Erythroblast (primary cell): ENCODE measurements at regions not wholly inside any gene's neighbourhood (a gene's known extent, or its start where the extent isn't known, plus 50 kb on each side); places are given as distances from the start of the nearest gene placed in this dataset.
"Not testable (repeated sequence)": the region's sequence is repeated elsewhere in the genome, so short reads cannot be mapped to it uniquely, and the experiment has no call there.

Experiments
- DNase-seq, 2 experiments: peaks; one replicate each; lab custom pipeline; 2025; lab: John Stamatoyannopoulos, UW
- GATA1 ChIP-seq: IDR thresholded peaks from 2 replicates; pipeline ENCODE4 v1.6.1; 2011; ENCODE audit warnings: low read depth, mild to moderate bottlenecking, control low read depth, low read length, moderate library complexity
- POLR2A ChIP-seq: IDR thresholded peaks from 2 replicates; pipeline ENCODE4 v1.6.1; 2011; ENCODE audit warnings: mild to moderate bottlenecking, low read length

DNA sequence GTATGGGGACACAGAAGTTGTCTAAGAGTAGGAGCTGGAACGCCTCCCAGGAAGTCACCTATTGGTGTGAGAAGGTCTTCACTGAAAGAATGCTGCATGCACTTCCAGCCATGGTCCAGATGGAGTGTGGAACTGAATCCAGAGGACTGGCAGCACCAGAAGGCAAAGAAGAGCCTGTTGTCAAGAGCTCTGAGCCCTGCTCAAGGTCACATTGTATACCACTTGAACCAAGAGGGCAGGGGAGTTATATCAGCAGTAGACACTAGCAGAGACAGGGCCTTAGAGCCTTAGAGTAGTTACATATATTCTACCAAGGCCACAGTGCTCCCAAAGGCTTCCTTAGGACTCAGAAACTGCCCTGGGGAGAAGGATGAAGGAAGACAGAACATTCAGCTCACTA is 130.8 kb upstream of the POC5 start:
- TF ChIP-seq GATA1 (no peak), POLR2A (no peak)

DNA sequence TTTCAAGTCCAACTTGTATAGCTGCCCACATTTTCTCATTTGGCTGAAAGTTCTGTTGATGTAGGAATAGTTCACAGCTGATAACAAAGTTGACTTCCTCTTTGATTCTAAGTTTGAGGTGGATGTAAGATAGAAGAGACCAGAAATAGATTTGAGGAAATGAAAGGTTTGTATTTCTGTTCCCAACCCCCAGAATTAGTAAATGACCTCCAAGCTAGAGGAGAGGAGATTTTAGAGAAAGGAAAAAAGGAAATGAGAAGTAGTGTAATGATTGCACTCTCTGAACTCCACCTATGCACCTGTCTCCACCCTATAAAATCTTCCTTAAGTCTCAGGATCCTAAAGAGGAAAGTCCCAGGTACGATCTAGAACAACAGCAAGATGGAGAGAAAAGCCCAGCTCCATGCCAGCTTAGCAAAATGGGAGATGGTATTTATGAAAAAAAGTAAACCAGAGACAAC is 130.4 kb upstream of the POC5 start:
- no peak for TF ChIP-seq POLR2A
- TF ChIP-seq GATA1 = no peak
- no peak for DNase-seq

More for the DNA sequence above, 130.8 kb upstream of the POC5 start:
- no peak for DNase-seq

DNA sequence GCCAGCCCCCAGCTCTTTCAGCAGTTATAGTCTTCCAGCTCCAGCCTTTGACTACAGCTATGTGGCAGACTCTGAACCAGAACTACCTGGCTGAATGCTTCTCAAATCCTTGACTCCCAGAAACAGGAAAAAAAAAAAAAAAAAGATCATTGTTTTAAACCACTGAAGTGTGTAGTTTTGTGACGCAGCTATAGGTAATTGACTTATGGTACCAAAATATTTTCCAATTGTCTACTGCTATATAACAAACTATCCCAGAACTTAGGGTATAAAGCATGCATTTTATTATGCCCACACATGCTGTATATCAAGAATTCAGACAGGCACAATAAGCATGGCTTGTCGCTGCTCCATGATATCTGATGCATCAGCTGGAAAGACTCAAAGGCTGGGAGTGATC is 127.1 kb upstream of the POC5 start:
- TF ChIP-seq GATA1 (no peak), POLR2A (no peak)
- DNase-seq = no peak

DNA sequence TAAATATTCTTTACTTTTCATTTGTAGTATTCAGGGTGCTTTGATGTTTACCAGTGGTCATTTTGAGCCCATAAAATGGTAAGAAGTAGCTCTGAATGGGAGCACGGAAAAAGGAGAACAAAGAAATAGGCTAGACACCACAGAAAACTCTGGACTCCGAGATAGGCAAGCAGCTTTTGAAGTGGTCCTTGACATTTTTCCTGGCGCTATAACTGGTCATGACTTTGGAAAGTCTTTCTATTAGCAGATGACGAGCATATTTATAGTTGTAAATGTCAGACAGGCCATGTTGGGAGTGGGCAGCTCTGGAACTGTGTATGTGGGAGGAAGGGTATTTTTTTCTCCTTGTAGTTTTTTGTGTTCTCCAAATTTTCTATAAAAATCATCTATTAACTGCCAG is 126.1 kb upstream of the POC5 start:
- no peak for DNase-seq
- TF ChIP-seq POLR2A (no peak), GATA1 (no peak)

DNA sequence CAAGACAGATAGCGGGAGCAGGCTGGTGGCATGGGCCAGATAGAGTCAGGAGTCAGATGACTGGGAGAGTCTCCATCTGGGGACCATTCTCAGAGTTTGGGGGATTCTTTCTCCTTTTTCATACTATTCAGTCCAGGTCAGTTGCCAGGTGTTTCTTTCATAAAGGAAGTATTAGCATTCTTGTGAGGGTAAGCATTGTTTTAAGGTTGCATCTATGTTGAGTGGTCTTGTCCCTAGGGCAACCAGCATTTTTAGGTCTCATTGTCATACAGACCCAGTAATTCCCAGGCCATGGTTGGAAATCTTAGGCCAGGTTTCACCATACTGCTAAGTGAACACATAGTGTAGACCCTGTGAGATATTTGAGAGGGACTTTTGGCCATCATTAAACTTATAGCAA is 122.3 kb upstream of the POC5 start:
- no peak for DNase-seq
- TF ChIP-seq POLR2A (no peak), GATA1 (no peak)

DNA sequence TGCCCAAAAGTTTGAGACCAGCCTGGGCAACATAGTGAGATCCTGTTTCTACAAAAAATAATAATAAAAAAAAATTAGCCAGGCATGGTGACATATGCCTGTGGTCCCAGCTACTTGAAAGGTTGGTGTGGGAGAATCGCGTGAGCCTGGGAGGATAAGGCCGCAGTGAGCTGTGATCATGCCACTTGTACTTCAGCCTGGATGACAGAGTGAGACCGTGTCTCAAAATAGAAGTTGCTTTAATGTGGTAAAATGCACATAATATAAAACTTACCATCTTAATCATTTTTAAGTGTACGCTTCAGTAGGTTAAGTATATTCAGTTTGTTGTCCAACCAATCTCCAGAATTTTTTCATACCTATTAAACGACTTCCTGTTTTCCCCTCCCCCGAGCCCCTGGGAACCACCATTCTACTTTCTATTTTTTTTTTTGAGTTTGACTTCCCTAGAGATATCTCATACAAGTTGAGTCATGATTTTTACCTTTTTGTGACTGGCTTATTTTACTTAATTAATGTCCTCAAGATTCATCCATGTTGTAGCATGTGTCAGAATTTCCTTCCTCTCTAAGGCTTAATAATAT is 120.1 kb upstream of the POC5 start:
- DNase-seq = no peak
- no peak for TF ChIP-seq GATA1
- TF ChIP-seq POLR2A = no peak

DNA sequence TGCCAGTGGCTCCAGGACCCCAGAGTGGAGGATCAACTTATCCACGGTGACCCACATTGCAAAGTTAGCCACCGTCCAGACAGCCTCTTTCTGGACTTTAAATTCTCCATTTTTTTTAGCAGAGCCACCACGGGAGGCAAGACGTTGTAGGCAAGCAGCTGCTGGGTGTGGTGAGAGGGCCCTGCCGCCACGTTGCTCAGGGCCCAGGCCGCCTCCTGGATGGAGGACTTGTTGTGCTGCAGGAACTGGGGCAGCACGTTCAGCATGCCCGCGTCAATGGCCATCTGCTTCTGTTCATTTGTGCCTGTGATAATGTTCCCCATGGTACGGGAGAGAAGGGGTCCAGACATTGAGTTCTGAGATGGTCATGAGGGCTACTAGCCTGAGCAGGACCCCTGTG is 114.3 kb upstream of the POC5 start:
- TF ChIP-seq GATA1 = no peak
- no peak for TF ChIP-seq POLR2A
- no peak for DNase-seq

DNA sequence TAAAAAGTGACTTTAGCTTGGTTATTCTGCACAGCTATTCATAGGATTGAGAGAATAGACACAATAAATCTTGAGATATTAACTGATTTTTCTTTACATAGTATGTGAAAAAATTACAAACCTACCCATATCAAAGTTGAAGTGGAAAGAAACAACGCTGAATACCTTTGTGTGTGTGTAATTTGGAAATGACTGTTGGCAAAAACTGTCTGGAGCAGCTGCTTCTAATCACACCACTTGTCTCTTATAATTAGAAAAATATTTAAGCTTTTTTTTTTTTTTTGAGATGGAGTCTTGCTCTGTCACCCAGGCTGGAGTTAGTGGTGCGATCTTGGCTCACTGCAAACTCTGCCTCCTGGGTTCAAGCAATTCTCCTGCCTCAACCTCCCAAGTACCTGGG is 110.8 kb upstream of the POC5 start:
- DNase-seq = no peak
- TF ChIP-seq GATA1 (no peak), POLR2A (no peak)

DNA sequence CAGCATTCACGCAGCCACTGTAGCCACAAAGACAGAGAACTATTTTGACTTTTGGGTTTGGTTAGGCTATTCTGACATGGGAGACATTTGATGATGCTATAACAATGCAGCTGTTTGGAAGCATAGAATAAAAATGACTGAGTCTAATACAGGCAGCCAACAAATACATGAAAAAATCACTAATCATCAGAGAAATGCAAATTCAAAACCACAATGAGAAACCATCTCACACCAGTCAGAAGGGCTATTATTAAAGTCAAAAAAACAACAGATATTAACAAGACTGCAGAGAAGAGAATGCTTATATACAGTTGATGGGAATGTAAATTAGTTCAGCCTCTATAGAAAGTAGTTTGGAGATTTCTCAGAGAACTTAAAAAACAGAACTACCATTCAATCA is 107.1 kb upstream of the POC5 start:
- TF ChIP-seq POLR2A (no peak), GATA1 (no peak)
- no peak for DNase-seq

DNA sequence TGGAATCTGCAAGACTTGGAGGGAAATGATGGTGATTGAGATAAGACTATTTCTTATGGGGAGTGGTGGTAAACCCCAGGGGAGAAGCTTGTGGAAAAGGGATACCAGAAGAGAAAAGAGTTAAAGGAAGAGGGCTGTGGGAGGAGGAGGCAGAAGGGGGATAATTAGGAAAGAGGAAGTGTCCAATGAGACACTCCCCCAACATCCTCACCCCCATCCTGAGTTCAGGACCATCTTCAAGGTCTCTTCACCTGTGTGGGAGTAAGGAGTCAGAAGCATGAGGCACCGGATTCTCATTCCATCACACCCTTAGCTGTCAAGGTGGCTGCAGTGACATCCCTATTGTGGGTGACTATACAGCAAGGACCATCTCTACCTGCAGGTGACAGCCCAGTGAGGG is 106.6 kb upstream of the POC5 start:
- TF ChIP-seq POLR2A (no peak), GATA1 (no peak)
- no peak for DNase-seq

DNA sequence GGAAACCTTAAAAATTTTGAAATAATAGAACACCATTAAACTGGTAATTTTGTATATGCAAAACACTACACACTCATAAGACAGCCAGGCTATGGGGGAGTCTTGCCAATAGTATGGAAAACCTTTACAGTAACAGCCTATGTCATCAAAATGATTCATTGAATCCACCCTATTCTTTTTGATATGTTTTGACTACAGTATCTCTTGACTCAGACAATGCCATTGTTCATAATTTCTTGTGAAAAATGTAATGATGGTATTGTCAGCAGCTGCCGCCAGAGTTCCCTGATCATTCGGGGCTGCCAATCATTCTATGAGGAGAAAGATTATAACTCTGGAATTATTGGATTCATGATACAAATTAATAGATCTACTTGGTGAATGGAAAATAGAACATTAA is 101.4 kb upstream of the POC5 start:
- TF ChIP-seq GATA1 (no peak), POLR2A (no peak)

DNA sequence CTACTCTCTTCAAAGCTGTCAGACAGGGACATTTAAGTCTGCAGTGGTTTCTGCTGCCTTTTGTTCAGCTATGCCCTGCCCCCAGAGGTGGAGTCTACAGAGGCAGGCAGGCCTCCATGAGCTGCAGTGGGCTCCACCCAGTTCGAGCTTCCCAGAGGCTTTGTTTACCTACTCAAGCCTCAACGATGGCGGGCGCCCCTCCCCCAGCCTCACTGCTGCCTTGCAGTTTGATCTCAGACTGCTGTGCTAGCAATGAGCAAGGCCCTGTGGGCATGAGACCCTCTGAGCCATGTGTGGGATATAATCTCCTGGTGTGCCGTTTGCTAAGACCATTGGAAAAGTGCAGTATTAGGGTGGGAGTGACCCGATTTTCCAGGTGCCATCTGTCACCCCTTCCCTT is 82.5 kb upstream of the POC5 start:
- DNase-seq = not testable (repeated sequence)

More for the DNA sequence above, 101.4 kb upstream of the POC5 start:
- DNase-seq = no peak

DNA sequence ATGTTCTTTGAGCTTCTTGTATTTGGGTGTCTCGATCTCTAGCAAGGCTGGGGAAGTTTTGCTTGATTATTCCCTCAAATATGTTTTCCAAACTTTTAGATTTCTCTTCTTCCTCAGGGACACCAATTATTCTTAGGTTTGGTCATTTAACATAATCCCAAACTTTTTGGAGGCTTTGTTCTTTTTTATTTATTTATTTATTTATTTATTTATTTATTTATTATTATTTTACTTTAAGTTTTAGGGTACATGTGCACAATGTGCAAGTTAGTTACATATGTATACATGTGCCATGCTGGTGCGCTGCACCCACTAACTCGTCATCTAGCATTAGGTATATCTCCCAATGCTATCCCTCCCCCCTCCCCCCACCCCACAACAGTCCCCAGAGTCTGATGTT is 52.1 kb upstream of the POC5 start:
- not testable (repeated sequence) for DNase-seq
